Stimulated activated CD4-positive, alpha-beta T cell treated with anti-CD3 and anti-CD28 coated beads, TNF-alpha, amount 100 ng/mL, for 1 hour (primary cell): ENCODE measurements at regions not wholly inside any gene's neighbourhood (a gene's known extent, or its start where the extent isn't known, plus 50 kb on each side); places are given as distances from the start of the nearest gene placed in this dataset.
"Not testable (repeated sequence)": the region's sequence is repeated elsewhere in the genome, so short reads cannot be mapped to it uniquely, and the experiment has no call there.

ENCODE experiments used
- DNase-seq, 3 donors: peaks; one replicate each; pipeline ENCODE4 v3.0.0-alpha.2; 2020; ENCODE audit warnings: low read depth in 3 of 3, low spot score in 1 of 3

GRCh38 chr9:126166291-126166690 is 160.3 kb upstream of the MVB12B start:
- no peak for DNase-seq

- DNase-seq: no peak
Observed at GRCh38 chr9:126166866-126167265, 159.8 kb upstream of the MVB12B start.

GRCh38 chr9:126169736-126170135 is 156.9 kb upstream of the MVB12B start:
- DNase-seq: no peak

- no peak for DNase-seq
Observed at GRCh38 chr9:126170286-126170823, 156.3 kb upstream of the MVB12B start.

- DNase-seq: no peak
Observed at GRCh38 chr9:126171641-126172040, 155.0 kb upstream of the MVB12B start.

- DNase-seq: no peak
Observed at GRCh38 chr9:126173401-126173800, 153.2 kb upstream of the MVB12B start.

GRCh38 chr9:126173929-126174328 is 152.7 kb upstream of the MVB12B start:
- DNase-seq: no peak

GRCh38 chr9:126183266-126183665 is 143.4 kb upstream of the MVB12B start:
- DNase-seq: no peak

GRCh38 chr9:126190994-126191393 is 135.6 kb upstream of the MVB12B start:
- not testable (repeated sequence) for DNase-seq

- DNase-seq: no peak
Observed at GRCh38 chr9:126198854-126199253, 127.8 kb upstream of the MVB12B start.

- no peak for DNase-seq
Observed at GRCh38 chr9:126203313-126203712, 123.3 kb upstream of the MVB12B start.

- DNase-seq: no peak
Observed at GRCh38 chr9:126204197-126204596, 122.4 kb upstream of the MVB12B start.

- DNase-seq: no peak
Observed at GRCh38 chr9:126204708-126205225, 121.9 kb upstream of the MVB12B start.

- DNase-seq: no peak
Observed at GRCh38 chr9:126205265-126205664, 121.4 kb upstream of the MVB12B start.

GRCh38 chr9:126205845-126206498 is 120.7 kb upstream of the MVB12B start:
- no peak for DNase-seq

- DNase-seq: no peak
Observed at GRCh38 chr9:126207256-126207655, 119.4 kb upstream of the MVB12B start.

GRCh38 chr9:126208216-126208758 is 118.3 kb upstream of the MVB12B start:
- DNase-seq: no peak

GRCh38 chr9:126211441-126212074 is 115.1 kb upstream of the MVB12B start:
- DNase-seq: no peak

GRCh38 chr9:126215486-126215885 is 111.1 kb upstream of the MVB12B start:
- DNase-seq: no peak

- DNase-seq: no peak
Observed at GRCh38 chr9:126216826-126217225, 109.8 kb upstream of the MVB12B start.

- DNase-seq: no peak
Observed at GRCh38 chr9:126217250-126217653, 109.4 kb upstream of the MVB12B start.

- no peak for DNase-seq
Observed at GRCh38 chr9:126217797-126218196, 108.8 kb upstream of the MVB12B start.
